Stimulated activated CD4-positive, alpha-beta T cell treated with anti-CD3 and anti-CD28 coated beads, Interleukin-2, amount 100 ng/mL, for 48 hours (primary cell): ENCODE measurements at regions not wholly inside any gene's neighbourhood (a gene's known extent, or its start where the extent isn't known, plus 50 kb on each side); places are given as distances from the start of the nearest gene placed in this dataset.
A peak's percentile ranks its signal among the peaks of the same experiment; 100 is the strongest.

Source experiments
- DNase-seq, 2 donors: peaks; one replicate each; pipeline ENCODE4 v3.0.0-alpha.2; 2020

- DNase-seq = no peak
These were observed 52.1 kb downstream of the GSC start for GRCh38 chr14:94717808-94718207.

DNA sequence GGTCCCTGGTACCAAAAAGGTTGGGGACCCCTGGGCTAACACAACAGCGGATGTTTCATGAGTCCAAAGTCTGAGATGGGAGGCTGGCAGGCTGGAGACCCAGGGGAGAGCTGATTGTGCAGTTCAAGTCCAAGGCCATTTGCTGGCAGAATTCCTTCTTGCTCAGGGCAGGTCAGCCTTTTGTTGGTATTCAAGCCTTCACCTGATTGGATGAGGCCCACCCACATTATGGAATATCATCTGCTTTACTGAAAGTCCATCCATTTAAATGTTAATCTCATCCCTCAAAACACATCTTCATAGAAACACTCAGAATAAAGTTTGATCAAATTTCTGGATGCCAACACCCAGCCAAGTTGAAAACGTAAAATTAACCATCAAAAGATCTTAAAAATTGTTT is 52.9 kb downstream of the GSC start:
- no peak for DNase-seq

DNA sequence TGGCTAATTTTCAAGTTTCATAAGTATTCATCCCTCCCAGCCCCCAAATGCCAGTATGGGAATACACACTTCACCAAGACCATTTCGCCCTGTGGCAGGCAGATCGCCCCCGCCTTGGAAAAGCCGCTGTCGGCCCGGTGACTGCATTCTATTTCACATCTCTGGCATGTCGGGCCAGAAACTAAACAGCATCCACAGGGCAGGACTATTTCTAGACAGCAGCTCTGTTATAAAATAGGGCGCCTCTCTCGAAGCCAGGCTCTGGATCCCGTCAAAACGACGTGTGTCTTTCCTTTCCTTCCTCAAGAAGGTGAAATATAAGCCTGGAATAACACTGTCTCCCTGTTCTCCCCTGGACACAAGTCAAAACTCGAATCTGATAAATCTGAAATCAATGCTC is 56.8 kb downstream of the GSC start:
- DNase-seq = no peak

GRCh38 chr14:94710731-94711130 is 59.2 kb downstream of the GSC start:
- no peak for DNase-seq

- no peak for DNase-seq
These were observed 62.4 kb downstream of the GSC start for GRCh38 chr14:94707494-94707893.

GRCh38 chr14:94706133-94706532 is 63.8 kb downstream of the GSC start:
- DNase-seq = no peak

GRCh38 chr14:94702629-94703028 is 67.3 kb downstream of the GSC start:
- no peak for DNase-seq

DNA sequence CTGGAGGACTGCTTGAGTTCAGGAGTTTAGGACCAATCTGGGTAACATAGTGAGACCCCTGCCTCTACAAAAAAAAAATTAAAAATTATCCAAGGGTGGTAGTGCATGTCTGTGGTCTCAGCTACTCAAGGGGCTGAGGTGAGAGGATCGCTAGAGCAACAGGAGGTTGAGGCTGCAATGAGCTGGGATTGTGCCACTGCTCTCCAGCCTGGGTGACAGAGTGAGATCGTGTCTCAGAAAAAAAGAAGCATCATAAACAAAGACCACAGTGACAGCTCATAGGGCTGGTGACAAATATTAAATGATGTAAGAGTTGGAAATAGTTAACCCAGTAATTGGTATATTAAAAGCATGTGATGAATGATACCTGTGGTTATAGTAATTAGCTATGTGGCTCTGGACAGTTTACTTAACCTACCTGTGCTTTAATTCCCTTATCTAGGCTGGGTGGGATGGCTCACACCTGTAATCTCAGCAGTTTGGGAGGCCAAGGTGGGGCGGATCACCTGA is 68.0 kb downstream of the GSC start:
- no peak for DNase-seq

DNA sequence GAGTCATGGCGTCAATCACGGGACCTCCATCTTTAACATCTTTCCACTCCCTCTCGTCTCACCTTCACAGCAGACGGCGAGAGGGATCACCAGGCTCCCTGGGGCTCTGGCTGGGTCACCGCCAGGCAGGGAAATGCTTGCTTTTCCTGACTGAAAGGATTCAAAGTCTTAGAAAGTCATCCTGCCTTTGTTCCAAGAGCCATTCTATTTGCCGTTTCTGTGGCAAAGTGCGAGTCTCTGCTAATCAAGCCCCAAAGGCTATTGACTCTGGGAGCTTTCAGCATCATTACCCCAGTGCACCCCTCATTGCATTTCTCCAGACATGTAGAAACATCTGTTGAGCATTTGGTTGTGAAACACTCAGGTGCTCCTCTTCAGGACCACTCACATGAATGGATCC is 69.6 kb downstream of the GSC start:
- DNase-seq = no peak

DNA sequence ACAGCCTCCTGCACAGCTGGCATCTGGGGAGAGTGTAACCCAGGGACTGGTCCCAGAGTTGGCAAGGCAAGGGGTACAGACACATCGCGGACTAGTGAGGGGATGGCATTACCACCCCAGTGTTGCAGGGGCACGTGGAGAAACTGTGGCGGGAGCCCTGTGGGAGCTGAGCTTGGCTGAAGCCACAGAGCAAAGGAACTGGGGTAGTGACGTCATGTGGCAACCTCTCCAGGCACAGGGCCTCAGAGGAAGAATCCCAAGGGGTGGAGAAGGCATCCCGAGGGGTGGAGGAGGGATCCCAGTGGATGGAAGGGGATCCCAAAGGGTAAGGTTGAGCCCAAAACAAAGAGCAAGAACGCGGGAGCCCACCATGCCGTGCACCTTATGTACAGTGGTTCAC is 70.1 kb downstream of the GSC start:
- DNase-seq = no peak

DNA sequence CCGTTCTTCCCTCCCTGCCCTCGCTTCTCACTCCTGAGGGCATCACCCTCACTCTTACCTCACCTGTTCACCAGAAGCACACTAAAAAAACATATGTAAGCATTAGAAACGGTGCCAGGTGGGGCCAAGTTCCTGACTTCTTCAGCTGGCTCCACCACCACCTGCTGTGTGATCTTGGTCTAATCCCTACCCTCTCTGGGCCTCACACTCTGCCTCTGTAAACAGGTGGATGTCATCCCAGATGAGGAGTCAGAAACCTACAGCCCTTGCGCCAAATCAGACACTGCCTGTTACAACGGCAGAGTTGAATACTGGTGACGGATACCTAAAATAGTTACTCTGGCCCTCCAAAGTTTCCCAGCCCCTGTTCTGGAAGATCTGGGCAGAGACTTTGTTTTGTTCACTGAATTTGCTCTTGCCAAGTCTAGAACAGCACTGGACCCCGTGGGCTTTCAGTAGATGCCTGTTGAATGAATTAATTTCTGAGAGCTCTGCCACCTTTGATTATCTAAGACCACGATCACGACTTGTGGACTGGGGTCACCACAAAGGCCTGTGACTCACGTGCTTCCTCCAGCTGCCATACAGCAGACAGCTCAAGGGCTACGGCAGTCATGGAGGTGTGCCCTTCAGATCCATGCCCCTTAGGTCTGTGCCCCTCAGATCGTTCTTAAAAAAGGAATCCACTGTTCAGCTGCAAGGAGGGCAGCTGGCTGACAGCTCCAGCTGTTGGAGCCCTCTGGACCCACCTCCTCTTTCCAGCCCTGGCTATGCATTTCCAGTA is 71.9 kb downstream of the GSC start:
- no peak for DNase-seq

- no peak for DNase-seq
These were observed 73.4 kb downstream of the GSC start for GRCh38 chr14:94696518-94696917.

- DNase-seq = no peak
These were observed 74.7 kb downstream of the GSC start for GRCh38 chr14:94695231-94695630.

DNA sequence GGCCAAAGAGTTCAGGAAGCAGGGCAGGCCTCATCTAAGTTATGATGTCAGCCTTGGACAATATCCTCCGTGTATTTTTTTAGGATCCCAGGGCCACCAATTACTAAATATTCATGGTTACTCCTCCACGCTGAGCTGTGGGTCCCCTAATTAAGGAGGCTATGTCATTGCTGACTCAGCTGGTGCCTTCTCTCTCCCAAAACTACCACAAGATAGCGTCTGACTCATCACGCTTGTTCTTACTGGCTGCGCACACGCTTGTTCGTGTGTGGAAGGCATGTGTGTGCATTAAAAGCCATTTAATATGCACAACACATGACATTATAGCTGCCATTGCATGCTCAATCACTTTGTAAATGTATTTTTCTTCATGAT is 78.3 kb downstream of the GSC start:
- no peak for DNase-seq

DNA sequence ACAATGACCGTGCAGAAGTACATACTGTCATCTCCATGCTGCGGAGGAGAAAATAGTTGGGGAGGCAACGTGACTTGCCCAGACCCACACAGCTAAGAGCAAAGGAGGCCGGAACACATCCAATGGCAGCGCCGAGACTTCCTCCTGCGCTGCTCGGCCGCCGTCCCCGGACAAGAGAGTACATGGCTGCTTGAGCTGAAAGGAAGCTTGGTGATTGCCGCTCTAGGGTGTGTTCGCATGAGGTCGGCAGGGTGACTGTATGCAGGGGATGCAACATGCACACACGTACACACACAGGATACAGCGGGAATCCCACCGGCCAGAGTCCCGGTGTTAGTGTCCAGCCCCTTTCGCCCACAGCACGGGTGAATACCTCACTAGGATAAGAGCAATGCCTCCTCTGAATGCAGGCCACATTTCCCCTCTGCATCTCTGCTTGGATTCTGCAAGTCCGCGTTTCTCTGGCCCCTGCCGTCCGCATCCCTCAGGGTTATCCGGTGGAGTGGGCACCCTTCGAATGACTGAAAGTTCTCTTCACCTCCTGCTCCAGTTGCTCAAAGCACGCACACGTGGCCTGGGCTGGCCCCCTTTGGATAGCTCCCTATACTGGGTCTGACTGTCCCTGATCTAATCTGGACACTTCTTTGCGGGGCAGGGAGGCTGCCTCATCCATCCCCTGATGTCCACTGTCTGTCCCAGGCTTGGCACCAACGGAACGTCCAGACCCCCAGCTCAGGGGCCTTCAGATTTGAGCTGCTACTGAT is 78.8 kb downstream of the GSC start:
- no peak for DNase-seq

- no peak for DNase-seq
These were observed 78.3 kb downstream of the SERPINA3 start for GRCh38 chr14:94690486-94690885.

- DNase-seq = no peak
These were observed 77.8 kb downstream of the SERPINA3 start for GRCh38 chr14:94689985-94690400.

DNA sequence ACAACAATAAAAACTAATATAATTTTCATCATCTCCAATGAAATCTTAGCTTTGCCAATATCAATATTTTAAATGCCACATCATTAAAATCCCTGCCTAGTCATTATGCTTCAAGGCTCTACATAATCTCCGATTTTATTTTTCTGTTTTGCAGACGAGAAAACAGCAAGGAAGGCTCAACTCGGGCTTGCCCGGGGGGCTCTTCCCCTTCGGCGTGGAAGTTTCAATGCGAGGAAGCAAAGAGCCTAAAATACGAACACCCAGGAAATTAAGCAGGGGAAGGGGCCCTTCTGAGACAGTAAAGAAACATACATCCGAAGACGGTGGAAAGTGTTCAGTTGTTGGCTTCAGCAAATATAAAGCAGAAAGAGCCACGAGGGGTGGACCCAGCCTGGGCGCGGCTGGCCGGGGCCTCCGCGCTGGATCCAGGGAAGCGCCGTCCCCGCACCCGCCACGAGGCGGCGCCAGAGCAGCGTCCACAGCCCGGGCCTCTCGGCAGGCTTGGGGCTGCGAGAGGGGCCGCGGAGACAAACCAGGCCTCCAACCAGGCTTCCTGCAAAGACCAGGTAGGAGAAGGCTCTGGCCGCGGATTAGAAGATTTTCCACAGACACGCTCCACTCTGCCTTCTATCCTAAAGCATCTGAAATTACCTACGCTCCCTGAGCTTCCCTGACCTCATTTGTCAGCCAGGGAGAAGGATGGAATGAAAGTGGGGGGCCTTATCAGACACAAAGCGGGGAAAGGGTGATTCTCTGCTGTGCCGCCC is 77.2 kb downstream of the SERPINA3 start:
- peak; percentile 65 to 67 for DNase-seq

DNA sequence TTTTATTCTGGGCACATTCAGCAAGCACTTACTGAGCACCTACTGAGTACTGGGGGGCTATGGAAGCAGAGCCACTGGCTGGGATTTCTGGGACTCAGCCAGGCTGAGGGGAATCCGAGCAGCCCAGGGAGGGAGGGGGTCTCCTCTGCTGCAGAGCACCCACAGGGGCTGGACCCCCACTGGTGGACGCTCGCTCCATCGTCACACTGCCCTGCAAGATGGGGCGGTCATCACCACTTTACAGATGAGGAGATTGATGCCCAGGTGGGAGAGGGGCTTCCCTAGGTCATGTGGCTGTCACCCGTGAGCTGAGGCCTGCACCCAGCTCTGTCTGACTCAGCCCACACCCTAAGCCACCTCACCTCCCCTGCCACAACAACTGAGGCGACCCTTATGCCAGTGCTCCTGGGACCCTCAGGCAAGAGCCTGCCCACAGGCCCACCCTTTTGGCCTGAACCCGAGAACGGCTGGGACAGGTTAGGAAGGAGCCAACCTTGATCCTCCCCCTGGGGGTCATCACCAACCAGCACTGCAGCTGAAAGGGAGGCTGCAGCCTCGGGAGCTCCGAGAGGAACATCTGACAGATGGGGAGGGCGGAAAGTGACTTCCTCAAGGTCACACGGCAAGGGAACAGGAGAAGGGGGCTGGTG is 74.4 kb downstream of the SERPINA3 start:
- no peak for DNase-seq

- DNase-seq = no peak
These were observed 73.7 kb downstream of the SERPINA3 start for GRCh38 chr14:94685681-94686485.

GRCh38 chr14:94685166-94685581 is 73.0 kb downstream of the SERPINA3 start:
- DNase-seq = no peak

GRCh38 chr14:94682736-94683135 is 70.5 kb downstream of the SERPINA3 start:
- DNase-seq = no peak
